Liver (tissue), 8 donors: ENCODE measurements at regions not wholly inside any gene's neighbourhood (a gene's known extent, or its start where the extent isn't known, plus 50 kb on each side); places are given as distances from the start of the nearest gene placed in this dataset.

ENCODE experiments used
- DNase-seq: peaks from one replicate; pipeline ENCODE4 v3.0.0-alpha.2; 2017; ENCODE audit warnings: low spot score
- H3K27ac ChIP-seq, 2 donors: one replicate each; pipeline ENCODE4 v1.7.0; 2013; ENCODE audit warnings: inconsistent platforms in 2 of 2, low read length in 2 of 2, control low read depth in 1 of 2, low read depth in 1 of 2, mild to moderate bottlenecking in 1 of 2
- H3K27me3 ChIP-seq, 4 donors: one replicate each; pipeline versions ENCODE4 v1.6.1 to v1.7.0; 2013; ENCODE audit warnings: low read length in 3 of 4, inconsistent platforms in 1 of 4, mild to moderate bottlenecking in 1 of 4, moderate library complexity in 1 of 4; ENCODE audit not compliant: control insufficient read depth in 4 of 4, insufficient read depth in 4 of 4
- H3K36me3 ChIP-seq, 4 donors: one replicate each; pipeline versions ENCODE4 v1.6.1 to v1.7.0; 2013; ENCODE audit warnings: low read length in 3 of 4, mild to moderate bottlenecking in 3 of 4, low read depth in 1 of 4, moderate library complexity in 1 of 4; ENCODE audit not compliant: control insufficient read depth in 4 of 4, insufficient read depth in 3 of 4
- H3K4me1 ChIP-seq, 4 donors: one replicate each; pipeline versions ENCODE4 v1.6.1 to v1.7.0; 2013; ENCODE audit warnings: low read length in 3 of 4, mild to moderate bottlenecking in 3 of 4, moderate library complexity in 1 of 4; ENCODE audit not compliant: control insufficient read depth in 4 of 4, insufficient read depth in 4 of 4
- H3K4me3 ChIP-seq, 3 donors: one replicate each; pipeline versions ENCODE4 v1.6.1 to v1.7.0; 2013; ENCODE audit warnings: low read length in 3 of 3, control low read depth in 1 of 3, low read depth in 1 of 3, mild to moderate bottlenecking in 1 of 3
- H3K9ac ChIP-seq, 2 donors: one replicate each; pipeline ENCODE4 v1.7.0; 2013; ENCODE audit warnings: low read length in 2 of 2, mild to moderate bottlenecking in 2 of 2, moderate library complexity in 2 of 2, control low read depth in 1 of 2, low read depth in 1 of 2
- H3K9me3 ChIP-seq, 4 donors: one replicate each; pipeline versions ENCODE4 v1.6.1 to v1.7.0; 2013; ENCODE audit warnings: low read length in 3 of 4; ENCODE audit not compliant: control insufficient read depth in 4 of 4
- EGR1 ChIP-seq, 2 donors: IDR thresholded peaks; 2 replicates each; pipeline ENCODE4 v1.6.1; 2016 to 2018; ENCODE audit warnings: antibody characterized with exemption in 2 of 2, low read depth in 2 of 2
- FOXA1 ChIP-seq: IDR thresholded peaks from 2 replicates; pipeline ENCODE4 v1.6.1; 2016; ENCODE audit warnings: antibody characterized with exemption
- FOXA2 ChIP-seq: IDR thresholded peaks from 2 replicates; pipeline ENCODE4 v1.6.1; 2016; ENCODE audit warnings: antibody characterized with exemption
- GABPA ChIP-seq, 2 donors: IDR thresholded peaks in 1 of 2; conservative IDR thresholded peaks in 1 of 2; 2 replicates each; pipeline ENCODE4 v1.6.1; 2016; ENCODE audit warnings: antibody characterized with exemption in 2 of 2, mild to moderate bottlenecking in 1 of 2, moderate library complexity in 1 of 2
- HNF4A ChIP-seq, 2 donors: conservative IDR thresholded peaks; 2 replicates each; pipeline ENCODE4 v1.6.1; 2016; ENCODE audit warnings: antibody characterized with exemption in 2 of 2, mild to moderate bottlenecking in 2 of 2
- HNF4G ChIP-seq: IDR thresholded peaks from 2 replicates; pipeline ENCODE4 v1.6.1; 2016; ENCODE audit warnings: antibody characterized with exemption
- JUND ChIP-seq, 2 donors: IDR thresholded peaks; 2 replicates each; pipeline ENCODE4 v1.6.1; 2016; ENCODE audit warnings: antibody characterized with exemption in 2 of 2
- NR2F2 ChIP-seq: IDR thresholded peaks from 2 replicates; pipeline ENCODE4 v1.6.1; 2016; ENCODE audit warnings: antibody characterized with exemption
- RAD21 ChIP-seq, 2 donors: IDR thresholded peaks; 2 replicates each; pipeline ENCODE4 v1.6.1; 2016; ENCODE audit warnings: antibody characterized with exemption in 2 of 2, mild to moderate bottlenecking in 2 of 2
- RXRA ChIP-seq, 2 donors: IDR thresholded peaks; 2 replicates each; pipeline ENCODE4 v1.6.1; 2017 to 2018; ENCODE audit warnings: antibody characterized with exemption in 2 of 2, mild to moderate bottlenecking in 1 of 2
- SP1 ChIP-seq: IDR thresholded peaks from 2 replicates; pipeline ENCODE4 v1.6.1; 2018; ENCODE audit warnings: antibody characterized with exemption, mild to moderate bottlenecking
- TAF1 ChIP-seq: conservative IDR thresholded peaks from 2 replicates; pipeline ENCODE4 v1.6.1; 2016; ENCODE audit warnings: antibody characterized with exemption, mild to moderate bottlenecking
- YY1 ChIP-seq: IDR thresholded peaks from 2 replicates; pipeline ENCODE4 v1.6.1; 2016; ENCODE audit warnings: antibody characterized with exemption, mild to moderate bottlenecking
- WGBS: extraction: QIAGEN DNeasy Blood & Tissue Kit; methylation state at CpG from one replicate; pipeline ENCODE4 v1.1.7; 2013; 5-methylcytosine and 5-hydroxymethylcytosine counted together
- TF ChIP-seq, protein P1 (sequence below): fragments of 150-350 bp; IDR thresholded peaks from 2 replicates; pipeline ENCODE4 v1.5.1; 2017; ENCODE audit warnings: improper control_type of control experiment, low read depth, low read length; ENCODE audit not compliant: missing input control
- TF ChIP-seq, protein P2 (sequence below): IDR thresholded peaks from 2 replicates; pipeline ENCODE4 v1.6.1; 2016; ENCODE audit warnings: antibody characterized with exemption
- TF ChIP-seq, protein P3 (sequence below): IDR thresholded peaks from 2 replicates; pipeline ENCODE4 v1.6.1; 2016; ENCODE audit warnings: antibody characterized with exemption
- TF ChIP-seq, protein P4 (sequence below): IDR thresholded peaks from 2 replicates; pipeline ENCODE4 v1.6.1; 2016; ENCODE audit warnings: antibody characterized with exemption
- TF ChIP-seq, protein P5 (sequence below): IDR thresholded peaks from 2 replicates; pipeline ENCODE4 v1.6.1; 2016; ENCODE audit warnings: antibody characterized with exemption, mild to moderate bottlenecking
- donor health status: healthy.
- donor health status: healthy.
- donor health status: healthy.
- donor health status: healthy.
- donor health status: healthy.

DNA sequence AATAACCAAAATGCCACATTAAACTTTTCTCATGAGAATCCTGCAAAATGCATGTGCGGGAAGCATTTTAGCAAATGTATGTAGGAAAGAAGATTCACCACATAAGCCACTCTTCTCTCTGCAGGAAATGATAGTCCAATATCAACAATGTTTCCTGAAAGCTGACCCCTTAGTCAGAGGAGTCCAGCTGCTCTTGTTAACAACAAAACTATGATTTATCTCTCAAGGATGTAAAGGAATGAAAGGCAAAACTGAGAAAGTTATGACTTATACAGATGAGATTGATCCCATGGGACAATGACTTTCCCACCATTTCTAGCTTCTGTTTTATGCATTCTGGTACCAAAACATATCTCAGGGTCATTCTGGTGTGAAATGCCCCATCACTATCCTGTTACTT, 125.0 kb upstream of the EDNRA start:
- no peaks in the 10 kb centered on the region for H3K4me1 ChIP-seq
- no peak for DNase-seq
- no peak overlapping the region for H3K27ac ChIP-seq
- 84% methylated on average over 1 of the region's 1 CpG for WGBS
- H3K4me3 ChIP-seq = no peak overlapping the region
- no peak overlapping the region for H3K9ac ChIP-seq
- H3K36me3 ChIP-seq = no peaks in the 10 kb centered on the region
- no peaks in the 10 kb centered on the region for H3K9me3 ChIP-seq
- peaks cover 0 to 2% (median 0%) of the 10 kb centered on the region in 4 donors for H3K27me3 ChIP-seq
- TF ChIP-seq YY1 (no peak), HNF4A (conservative IDR thresholded peaks at IDR 0.05) (no peak), FOXA1 (no peak), JUND (IDR thresholded peaks at IDR 0.05) (no peak), RAD21 (IDR thresholded peaks at IDR 0.05) (no peak), RXRA (IDR thresholded peaks at IDR 0.05) (no peak), FOXA2 (no peak), SP1 (no peak), TAF1 (no peak), NR2F2 (no peak), HNF4G (no peak), EGR1 (IDR thresholded peaks at IDR 0.05; ENCODE audit: low read depth in 2 of 2) (no peak), GABPA (IDR thresholded peaks at IDR 0.05 in 1 of 2, conservative IDR thresholded peaks at IDR 0.05 in 1 of 2) (no peak)
- TF ChIP-seq, protein P1, sequence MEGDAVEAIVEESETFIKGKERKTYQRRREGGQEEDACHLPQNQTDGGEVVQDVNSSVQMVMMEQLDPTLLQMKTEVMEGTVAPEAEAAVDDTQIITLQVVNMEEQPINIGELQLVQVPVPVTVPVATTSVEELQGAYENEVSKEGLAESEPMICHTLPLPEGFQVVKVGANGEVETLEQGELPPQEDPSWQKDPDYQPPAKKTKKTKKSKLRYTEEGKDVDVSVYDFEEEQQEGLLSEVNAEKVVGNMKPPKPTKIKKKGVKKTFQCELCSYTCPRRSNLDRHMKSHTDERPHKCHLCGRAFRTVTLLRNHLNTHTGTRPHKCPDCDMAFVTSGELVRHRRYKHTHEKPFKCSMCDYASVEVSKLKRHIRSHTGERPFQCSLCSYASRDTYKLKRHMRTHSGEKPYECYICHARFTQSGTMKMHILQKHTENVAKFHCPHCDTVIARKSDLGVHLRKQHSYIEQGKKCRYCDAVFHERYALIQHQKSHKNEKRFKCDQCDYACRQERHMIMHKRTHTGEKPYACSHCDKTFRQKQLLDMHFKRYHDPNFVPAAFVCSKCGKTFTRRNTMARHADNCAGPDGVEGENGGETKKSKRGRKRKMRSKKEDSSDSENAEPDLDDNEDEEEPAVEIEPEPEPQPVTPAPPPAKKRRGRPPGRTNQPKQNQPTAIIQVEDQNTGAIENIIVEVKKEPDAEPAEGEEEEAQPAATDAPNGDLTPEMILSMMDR = no peak
- TF ChIP-seq, protein P2, sequence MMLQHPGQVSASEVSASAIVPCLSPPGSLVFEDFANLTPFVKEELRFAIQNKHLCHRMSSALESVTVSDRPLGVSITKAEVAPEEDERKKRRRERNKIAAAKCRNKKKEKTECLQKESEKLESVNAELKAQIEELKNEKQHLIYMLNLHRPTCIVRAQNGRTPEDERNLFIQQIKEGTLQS = no peak
- TF ChIP-seq, protein P3, sequence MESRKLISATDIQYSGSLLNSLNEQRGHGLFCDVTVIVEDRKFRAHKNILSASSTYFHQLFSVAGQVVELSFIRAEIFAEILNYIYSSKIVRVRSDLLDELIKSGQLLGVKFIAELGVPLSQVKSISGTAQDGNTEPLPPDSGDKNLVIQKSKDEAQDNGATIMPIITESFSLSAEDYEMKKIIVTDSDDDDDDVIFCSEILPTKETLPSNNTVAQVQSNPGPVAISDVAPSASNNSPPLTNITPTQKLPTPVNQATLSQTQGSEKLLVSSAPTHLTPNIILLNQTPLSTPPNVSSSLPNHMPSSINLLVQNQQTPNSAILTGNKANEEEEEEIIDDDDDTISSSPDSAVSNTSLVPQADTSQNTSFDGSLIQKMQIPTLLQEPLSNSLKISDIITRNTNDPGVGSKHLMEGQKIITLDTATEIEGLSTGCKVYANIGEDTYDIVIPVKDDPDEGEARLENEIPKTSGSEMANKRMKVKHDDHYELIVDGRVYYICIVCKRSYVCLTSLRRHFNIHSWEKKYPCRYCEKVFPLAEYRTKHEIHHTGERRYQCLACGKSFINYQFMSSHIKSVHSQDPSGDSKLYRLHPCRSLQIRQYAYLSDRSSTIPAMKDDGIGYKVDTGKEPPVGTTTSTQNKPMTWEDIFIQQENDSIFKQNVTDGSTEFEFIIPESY = no peak
- TF ChIP-seq, protein P4, sequence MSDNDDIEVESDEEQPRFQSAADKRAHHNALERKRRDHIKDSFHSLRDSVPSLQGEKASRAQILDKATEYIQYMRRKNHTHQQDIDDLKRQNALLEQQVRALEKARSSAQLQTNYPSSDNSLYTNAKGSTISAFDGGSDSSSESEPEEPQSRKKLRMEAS = no peak
- TF ChIP-seq, protein P5, sequence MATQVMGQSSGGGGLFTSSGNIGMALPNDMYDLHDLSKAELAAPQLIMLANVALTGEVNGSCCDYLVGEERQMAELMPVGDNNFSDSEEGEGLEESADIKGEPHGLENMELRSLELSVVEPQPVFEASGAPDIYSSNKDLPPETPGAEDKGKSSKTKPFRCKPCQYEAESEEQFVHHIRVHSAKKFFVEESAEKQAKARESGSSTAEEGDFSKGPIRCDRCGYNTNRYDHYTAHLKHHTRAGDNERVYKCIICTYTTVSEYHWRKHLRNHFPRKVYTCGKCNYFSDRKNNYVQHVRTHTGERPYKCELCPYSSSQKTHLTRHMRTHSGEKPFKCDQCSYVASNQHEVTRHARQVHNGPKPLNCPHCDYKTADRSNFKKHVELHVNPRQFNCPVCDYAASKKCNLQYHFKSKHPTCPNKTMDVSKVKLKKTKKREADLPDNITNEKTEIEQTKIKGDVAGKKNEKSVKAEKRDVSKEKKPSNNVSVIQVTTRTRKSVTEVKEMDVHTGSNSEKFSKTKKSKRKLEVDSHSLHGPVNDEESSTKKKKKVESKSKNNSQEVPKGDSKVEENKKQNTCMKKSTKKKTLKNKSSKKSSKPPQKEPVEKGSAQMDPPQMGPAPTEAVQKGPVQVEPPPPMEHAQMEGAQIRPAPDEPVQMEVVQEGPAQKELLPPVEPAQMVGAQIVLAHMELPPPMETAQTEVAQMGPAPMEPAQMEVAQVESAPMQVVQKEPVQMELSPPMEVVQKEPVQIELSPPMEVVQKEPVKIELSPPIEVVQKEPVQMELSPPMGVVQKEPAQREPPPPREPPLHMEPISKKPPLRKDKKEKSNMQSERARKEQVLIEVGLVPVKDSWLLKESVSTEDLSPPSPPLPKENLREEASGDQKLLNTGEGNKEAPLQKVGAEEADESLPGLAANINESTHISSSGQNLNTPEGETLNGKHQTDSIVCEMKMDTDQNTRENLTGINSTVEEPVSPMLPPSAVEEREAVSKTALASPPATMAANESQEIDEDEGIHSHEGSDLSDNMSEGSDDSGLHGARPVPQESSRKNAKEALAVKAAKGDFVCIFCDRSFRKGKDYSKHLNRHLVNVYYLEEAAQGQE = no peak
